ENCODE measurements at regions not wholly inside any gene's neighbourhood (a gene's known extent, or its start where the extent isn't known, plus 50 kb on each side); places are given as distances from the start of the nearest gene placed in this dataset.
"Not testable (repeated sequence)": the region's sequence is repeated elsewhere in the genome, so short reads cannot be mapped to it uniquely, and the experiment has no call there.

DNA sequence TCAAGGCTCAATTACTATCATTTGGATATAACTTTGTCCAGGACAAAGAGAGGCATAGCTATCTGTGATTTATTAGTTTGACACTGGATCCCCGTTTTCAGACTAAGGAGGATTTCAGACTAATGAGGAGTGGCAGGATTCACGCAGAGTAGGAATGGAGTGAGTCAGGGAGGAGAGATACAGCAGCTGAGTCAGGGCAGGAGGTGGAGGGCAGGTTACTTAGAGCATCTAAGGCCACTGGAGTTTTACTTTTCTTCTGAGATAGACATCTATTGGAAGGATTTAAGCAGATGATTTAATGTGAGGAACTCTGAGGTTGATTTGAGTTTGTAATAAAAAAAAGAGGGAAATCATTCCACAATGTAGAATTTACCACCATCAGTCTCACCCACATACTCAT, 110.6 kb downstream of the RPIA start:
- H3K4me3 ChIP-seq; in situ Hi-C loops (cut with MboI; ENCODE audit: low pct_unique_long_range_greater_than_20kb in 2 of 9, low sequenced_read_pairs in 9 of 9, unreplicated experiment in 9 of 9); H3K27ac ChIP-seq; H3K4me1 ChIP-seq (replicated peaks in 1 of 2): not testable (repeated sequence)
- ATAC-seq (replicated peaks in 6 of 8), result peak in 2 of 8 experiments; percentile 50 to 67
- WGBS, 10 experiments, result 0 to 73% (median 32%) methylated on average over 1 to 2 of the region's 2 CpGs; no CpG with 5 or more reads in 3 of the 10 experiments

DNA sequence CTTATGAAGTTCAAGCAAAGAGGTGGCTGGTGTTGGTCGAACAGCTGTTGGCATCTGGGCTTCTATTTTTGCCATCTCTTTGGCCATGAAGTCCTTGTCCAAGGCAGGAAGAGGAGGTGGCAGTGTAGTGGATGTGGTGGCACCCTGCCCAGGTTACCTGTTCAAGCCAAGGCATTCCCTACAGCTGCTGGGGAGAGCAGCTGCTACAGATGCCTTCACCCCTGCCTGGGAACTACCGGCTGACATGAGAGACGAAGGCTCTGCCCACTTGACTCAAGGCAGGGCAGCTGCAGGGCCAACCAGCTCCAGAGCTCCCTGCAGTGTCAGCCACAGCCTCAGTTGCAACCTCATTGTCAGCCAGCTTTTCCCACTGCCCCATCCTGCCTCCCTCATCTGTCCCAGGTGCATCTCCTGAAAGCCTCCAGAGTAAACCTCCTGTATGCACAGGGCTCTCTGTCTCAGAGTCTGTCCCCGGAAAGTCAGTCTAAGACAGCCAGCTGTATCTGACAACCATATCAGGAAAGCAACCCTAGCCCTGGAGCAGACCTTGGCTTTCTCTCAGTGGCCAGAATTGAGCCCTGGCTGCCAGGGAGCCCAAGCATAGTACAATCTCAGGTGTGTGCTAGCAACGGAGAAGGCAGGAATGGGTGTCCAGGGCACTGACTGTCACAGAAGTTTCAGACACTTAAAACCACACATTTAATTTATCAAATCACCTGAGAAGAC, 115.9 kb downstream of the RPIA start:
- H3K27ac ChIP-seq, result no peak overlapping the region
- H3K4me1 ChIP-seq (replicated peaks in 1 of 2), result no peaks in the 10 kb centered on the region
- WGBS, 10 experiments, result 40 to 100% (median 85%) methylated on average over 1 to 4 of the region's 5 CpGs; no CpG with 5 or more reads in 3 of the 10 experiments
- H3K4me3 ChIP-seq, result no peak overlapping the region
- no peak for ATAC-seq (replicated peaks in 6 of 8)
- in situ Hi-C loops (cut with MboI; ENCODE audit: low pct_unique_long_range_greater_than_20kb in 2 of 9, low sequenced_read_pairs in 9 of 9, unreplicated experiment in 9 of 9), result no loop called here

DNA sequence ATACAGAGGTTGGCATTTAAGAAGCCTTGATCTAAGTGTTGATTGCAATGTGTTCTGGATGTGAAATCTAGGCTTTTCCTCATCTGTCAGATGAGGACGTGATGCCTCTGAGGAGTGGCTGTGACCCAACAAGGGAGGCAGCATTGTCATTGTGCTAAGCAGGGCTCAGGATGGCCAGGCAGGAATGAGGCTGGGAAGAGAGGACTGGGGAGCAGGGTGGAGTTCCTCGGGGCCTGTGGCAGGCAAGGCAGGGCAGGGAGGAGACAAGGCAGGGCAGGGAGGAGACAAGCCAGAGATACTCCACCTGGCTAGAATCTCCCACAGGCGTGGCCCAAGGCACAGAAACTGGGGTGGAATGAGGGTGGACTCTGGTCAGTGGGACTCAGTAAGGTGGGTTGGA, 116.6 kb downstream of the RPIA start:
- no peak overlapping the region for H3K27ac ChIP-seq
- peak in 1 of 8 experiments; percentile 31 for ATAC-seq (replicated peaks in 6 of 8)
- H3K4me1 ChIP-seq (replicated peaks in 1 of 2), result no peaks in the 10 kb centered on the region
- WGBS, 10 experiments, result 20 to 57% (median 50%) methylated on average over 1 of the region's 3 CpGs; no CpG with 5 or more reads in 7 of the 10 experiments
- H3K4me3 ChIP-seq, result no peak overlapping the region
- in situ Hi-C loops (cut with MboI; ENCODE audit: low pct_unique_long_range_greater_than_20kb in 2 of 9, low sequenced_read_pairs in 9 of 9, unreplicated experiment in 9 of 9), result no loop called here

DNA sequence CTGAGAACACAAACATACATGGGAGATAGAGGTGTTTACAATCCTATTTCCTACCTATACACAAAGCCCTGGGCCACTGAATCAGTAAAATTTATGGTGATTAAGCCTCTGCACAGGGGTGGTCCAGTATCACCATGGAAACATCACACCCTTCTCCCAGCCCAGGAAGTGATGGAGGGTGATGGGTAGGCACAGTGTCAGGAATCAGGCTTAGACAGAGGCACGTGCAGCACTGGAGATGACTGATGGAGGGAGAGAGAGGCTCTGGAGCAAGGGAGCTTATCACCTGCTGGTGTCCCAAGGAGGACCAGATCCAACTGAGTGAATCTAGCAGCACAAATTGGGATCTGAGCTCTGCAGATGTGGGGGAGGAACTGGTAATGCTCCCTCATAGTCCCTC, 117.2 kb downstream of the RPIA start:
- 0% methylated on average over 1 of the region's 1 CpG; no CpG with 5 or more reads in 9 of the 10 experiments for WGBS, 10 experiments
- Histone ChIP-seq H3K4me3 (no peak overlapping the region), H3K4me1 (replicated peaks in 1 of 2) (no peaks in the 10 kb centered on the region), H3K27ac (no peak overlapping the region)
- in situ Hi-C loops (cut with MboI; ENCODE audit: low pct_unique_long_range_greater_than_20kb in 2 of 9, low sequenced_read_pairs in 9 of 9, unreplicated experiment in 9 of 9), result no loop called here
- peak; percentile 26 to 88 (median 48) for ATAC-seq (replicated peaks in 6 of 8)

DNA sequence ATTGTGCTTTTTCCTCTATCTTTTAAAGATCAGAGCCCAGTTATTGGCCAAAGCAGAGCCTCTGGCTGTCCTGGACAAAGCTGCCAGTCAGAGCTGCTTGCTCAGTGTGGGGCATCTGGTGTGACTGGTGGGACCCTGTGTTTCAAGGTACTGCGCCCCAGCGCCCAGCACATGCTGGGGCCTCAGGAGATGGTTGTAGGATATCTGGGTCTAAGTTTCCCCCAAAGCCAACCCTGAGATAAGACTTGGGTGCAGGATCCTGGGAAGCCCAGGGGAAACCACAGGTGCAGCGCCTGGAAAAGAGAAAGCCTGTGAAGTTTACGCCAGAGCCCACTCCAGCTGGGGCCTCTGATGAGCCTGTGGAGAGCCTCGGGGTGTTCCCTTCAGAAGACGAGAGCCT, 117.7 kb downstream of the RPIA start:
- no peak overlapping the region for H3K4me3 ChIP-seq
- no peak overlapping the region for H3K27ac ChIP-seq
- ATAC-seq (replicated peaks in 6 of 8), result no peak
- no peaks in the 10 kb centered on the region for H3K4me1 ChIP-seq (replicated peaks in 1 of 2)
- in situ Hi-C loops (cut with MboI; ENCODE audit: low pct_unique_long_range_greater_than_20kb in 2 of 9, low sequenced_read_pairs in 9 of 9, unreplicated experiment in 9 of 9), result no loop called here
- WGBS, 10 experiments, result 39 to 90% (median 70%) methylated on average over 1 to 5 of the region's 6 CpGs; no CpG with 5 or more reads in 4 of the 10 experiments

DNA sequence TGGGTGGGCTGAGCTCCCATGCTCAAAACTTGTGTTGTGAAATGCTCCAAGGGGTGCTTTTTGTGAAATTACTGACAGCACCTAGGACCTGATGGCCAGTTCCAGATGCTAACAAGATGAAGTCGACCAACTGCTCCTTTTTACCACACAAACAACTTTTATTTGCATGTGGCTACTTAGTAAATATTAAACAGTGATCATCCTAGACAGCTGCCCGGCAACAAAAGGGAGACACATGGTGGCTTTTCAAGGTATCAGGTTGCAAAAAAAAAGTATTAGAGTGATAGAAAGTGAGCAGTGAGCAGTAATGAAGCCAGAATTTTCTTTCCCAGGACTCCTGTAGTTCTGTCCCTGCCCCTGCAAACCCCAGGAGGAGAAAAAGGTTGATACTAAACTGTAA, 118.5 kb downstream of the RPIA start:
- Histone ChIP-seq H3K27ac (no peak overlapping the region), H3K4me1 (replicated peaks in 1 of 2) (no peaks in the 10 kb centered on the region), H3K4me3 (no peak overlapping the region)
- in situ Hi-C loops (cut with MboI; ENCODE audit: low pct_unique_long_range_greater_than_20kb in 2 of 9, low sequenced_read_pairs in 9 of 9, unreplicated experiment in 9 of 9), result no loop called here
- ATAC-seq (replicated peaks in 6 of 8), result peak in 3 of 8 experiments; percentile 26 to 55 (median 32)
- 0 to 57% (median 12%) methylated on average over 1 to 2 of the region's 2 CpGs; no CpG with 5 or more reads in 2 of the 10 experiments for WGBS, 10 experiments

DNA sequence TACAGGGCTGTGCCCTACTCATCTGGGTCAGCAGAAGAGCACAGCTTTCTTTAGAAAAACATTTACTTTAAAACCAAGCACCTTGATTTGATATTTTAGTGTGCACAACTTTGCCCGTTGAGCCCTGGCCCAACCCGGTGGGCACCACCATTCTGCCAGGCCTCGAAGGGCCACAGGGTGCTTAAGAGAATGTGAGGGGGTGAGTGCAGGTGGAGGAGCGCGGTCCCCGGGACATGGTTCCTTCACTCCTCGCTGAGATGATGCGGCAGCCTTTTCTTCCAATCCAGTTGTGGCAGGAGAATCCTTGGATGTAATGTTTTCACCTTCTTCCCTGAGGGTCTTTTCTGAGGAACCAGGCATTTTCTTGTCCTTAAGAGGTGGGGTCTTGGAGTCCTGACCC, 119.0 kb downstream of the RPIA start:
- in situ Hi-C loops (cut with MboI; ENCODE audit: low pct_unique_long_range_greater_than_20kb in 2 of 9, low sequenced_read_pairs in 9 of 9, unreplicated experiment in 9 of 9), result no loop called here
- no peak for ATAC-seq (replicated peaks in 6 of 8)
- Histone ChIP-seq H3K4me3 (no peak overlapping the region), H3K27ac (no peak overlapping the region), H3K4me1 (replicated peaks in 1 of 2) (no peaks in the 10 kb centered on the region)
- WGBS, 10 experiments, result 58 to 90% (median 73%) methylated on average over 2 to 8 of the region's 8 CpGs; no CpG with 5 or more reads in 6 of the 10 experiments

DNA sequence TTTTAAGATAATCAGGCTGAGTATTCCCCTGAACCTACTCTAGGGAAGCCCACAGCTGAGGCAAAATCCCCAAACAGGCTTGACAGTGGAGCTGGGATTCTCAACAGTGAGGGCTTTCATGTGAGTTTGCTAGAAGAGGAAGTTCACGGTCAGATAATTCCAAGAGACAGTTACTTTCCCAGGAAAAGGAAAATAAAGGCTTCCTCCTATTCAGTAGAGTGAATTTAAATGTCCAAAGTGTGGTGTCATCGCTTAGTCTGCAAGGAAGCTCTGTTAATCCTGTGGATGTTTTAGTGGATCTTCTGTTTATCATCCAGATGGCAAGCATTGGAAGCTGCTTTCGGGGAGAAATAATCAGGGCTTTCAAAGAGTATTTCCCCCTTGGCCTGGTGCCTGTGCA, 119.8 kb downstream of the RPIA start:
- no peak overlapping the region for H3K27ac ChIP-seq
- no peaks in the 10 kb centered on the region for H3K4me1 ChIP-seq (replicated peaks in 1 of 2)
- ATAC-seq (replicated peaks in 6 of 8), result no peak
- in situ Hi-C loops (cut with MboI; ENCODE audit: low pct_unique_long_range_greater_than_20kb in 2 of 9, low sequenced_read_pairs in 9 of 9, unreplicated experiment in 9 of 9), result no loop called here
- WGBS, 10 experiments, result 0 to 100% (median 74%) methylated on average over 1 to 3 of the region's 3 CpGs; no CpG with 5 or more reads in 4 of the 10 experiments
- H3K4me3 ChIP-seq, result no peak overlapping the region

DNA sequence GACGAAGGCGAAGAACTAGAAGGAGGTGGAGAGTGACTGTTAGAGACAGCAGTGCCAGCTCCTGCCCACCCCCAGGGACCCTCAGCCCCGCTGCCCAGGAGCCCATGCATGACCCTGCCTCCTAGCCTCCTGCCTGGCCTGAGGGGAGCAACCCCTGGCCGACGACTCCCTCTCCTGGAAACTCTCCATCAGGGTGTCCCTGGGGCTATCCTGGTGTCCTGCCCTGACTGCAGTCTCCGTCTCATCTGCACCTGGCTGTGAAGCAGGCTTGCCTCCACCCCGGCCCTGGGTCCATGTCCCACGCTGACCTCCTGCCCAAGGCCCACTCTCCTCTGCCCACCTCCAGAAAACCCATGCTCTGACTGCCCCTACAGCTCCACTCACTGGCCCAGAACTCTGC, 120.2 kb downstream of the RPIA start:
- Histone ChIP-seq H3K4me1 (replicated peaks in 1 of 2) (no peaks in the 10 kb centered on the region), H3K27ac (no peak overlapping the region), H3K4me3 (no peak overlapping the region)
- ATAC-seq (replicated peaks in 6 of 8), result no peak
- in situ Hi-C loops (cut with MboI; ENCODE audit: low pct_unique_long_range_greater_than_20kb in 2 of 9, low sequenced_read_pairs in 9 of 9, unreplicated experiment in 9 of 9), result no loop called here
- WGBS, 10 experiments, result 26 to 100% (median 79%) methylated on average over 1 to 5 of the region's 8 CpGs; no CpG with 5 or more reads in 3 of the 10 experiments

DNA sequence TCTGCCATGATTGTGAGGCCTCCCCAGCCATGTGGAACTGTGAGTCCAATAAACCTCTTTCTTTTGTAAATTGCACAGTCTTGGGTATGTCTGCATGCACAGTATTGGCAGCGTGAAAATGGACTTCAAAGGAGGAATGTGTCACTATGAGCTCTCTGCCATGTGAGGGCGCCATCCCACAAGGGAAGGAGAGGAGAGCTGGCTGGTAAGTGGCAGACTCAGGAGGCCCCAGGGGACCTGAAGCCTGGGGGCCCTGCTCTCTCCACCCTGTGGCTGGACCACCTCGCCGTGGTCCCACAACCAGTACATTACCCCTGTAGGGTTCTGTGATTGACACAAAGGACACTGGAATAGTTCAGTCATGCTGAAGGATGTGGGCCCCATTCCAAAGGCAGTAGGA, 122.1 kb downstream of the RPIA start:
- in situ Hi-C loops (cut with MboI; ENCODE audit: low pct_unique_long_range_greater_than_20kb in 2 of 9, low sequenced_read_pairs in 9 of 9, unreplicated experiment in 9 of 9), result no loop called here
- 17 to 100% (median 60%) methylated on average over 1 to 4 of the region's 4 CpGs; no CpG with 5 or more reads in 2 of the 10 experiments for WGBS, 10 experiments
- peak in 2 of 8 experiments; percentile 29 to 31 for ATAC-seq (replicated peaks in 6 of 8)

DNA sequence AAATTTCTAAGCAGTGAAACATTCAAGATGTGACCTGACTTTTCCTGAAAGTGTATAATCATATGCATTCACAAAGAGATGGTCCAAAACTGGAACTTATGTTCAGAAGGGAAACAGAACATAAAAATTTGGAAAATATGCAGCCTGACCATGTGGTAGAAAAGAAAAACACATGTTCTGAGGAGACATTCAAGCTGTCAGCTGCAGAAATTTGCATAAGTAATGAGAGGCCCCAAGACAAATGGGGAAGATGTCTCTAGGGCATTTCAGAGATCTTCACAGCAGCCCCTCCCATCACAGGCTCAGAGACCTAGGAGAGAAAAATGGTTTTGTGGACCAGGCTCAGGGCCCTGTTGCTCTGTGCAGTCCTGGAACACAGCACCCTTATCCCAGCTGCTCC, 123.8 kb downstream of the RPIA start:
- in situ Hi-C loops (cut with MboI; ENCODE audit: low pct_unique_long_range_greater_than_20kb in 2 of 9, low sequenced_read_pairs in 9 of 9, unreplicated experiment in 9 of 9), result no loop called here
- H3K4me1 ChIP-seq (replicated peaks in 1 of 2), result no peaks in the 10 kb centered on the region
- H3K27ac ChIP-seq, result no peak overlapping the region
- no peak overlapping the region for H3K4me3 ChIP-seq
- ATAC-seq (replicated peaks in 6 of 8), result peak in 2 of 8 experiments; percentile 55 to 64

More for the DNA sequence above, 122.1 kb downstream of the RPIA start:
- H3K4me1 ChIP-seq (replicated peaks in 1 of 2), result no peaks in the 10 kb centered on the region
- H3K4me3 ChIP-seq, result no peak overlapping the region
- H3K27ac ChIP-seq, result no peak overlapping the region

DNA sequence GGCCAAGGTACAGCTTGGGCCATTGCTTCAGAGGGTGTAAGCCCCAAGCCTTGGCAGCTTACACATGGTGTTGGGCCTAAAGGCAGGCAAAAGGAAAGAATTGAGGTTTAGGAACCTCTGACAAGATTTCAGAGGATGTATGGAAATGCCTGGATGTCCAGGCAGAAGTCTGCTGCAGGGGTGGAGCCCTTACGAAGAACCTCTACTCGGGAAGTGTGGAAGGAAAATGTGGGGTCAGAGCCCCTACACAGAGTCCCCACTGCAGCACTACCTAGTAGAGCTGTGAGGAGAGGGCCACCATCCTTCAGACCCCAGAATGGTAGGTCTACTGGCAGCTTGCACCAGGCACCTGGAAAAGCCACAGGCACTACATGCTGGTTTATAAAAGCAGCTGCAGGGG, 124.2 kb downstream of the RPIA start:
- WGBS, 10 experiments, result 100% methylated on average over 1 of the region's 2 CpGs; no CpG with 5 or more reads in 9 of the 10 experiments
- ATAC-seq (replicated peaks in 6 of 8), result no peak
- H3K27ac ChIP-seq, result no peak overlapping the region
- no peak overlapping the region for H3K4me3 ChIP-seq
- no peaks in the 10 kb centered on the region for H3K4me1 ChIP-seq (replicated peaks in 1 of 2)
- in situ Hi-C loops (cut with MboI; ENCODE audit: low pct_unique_long_range_greater_than_20kb in 2 of 9, low sequenced_read_pairs in 9 of 9, unreplicated experiment in 9 of 9), result no loop called here

DNA sequence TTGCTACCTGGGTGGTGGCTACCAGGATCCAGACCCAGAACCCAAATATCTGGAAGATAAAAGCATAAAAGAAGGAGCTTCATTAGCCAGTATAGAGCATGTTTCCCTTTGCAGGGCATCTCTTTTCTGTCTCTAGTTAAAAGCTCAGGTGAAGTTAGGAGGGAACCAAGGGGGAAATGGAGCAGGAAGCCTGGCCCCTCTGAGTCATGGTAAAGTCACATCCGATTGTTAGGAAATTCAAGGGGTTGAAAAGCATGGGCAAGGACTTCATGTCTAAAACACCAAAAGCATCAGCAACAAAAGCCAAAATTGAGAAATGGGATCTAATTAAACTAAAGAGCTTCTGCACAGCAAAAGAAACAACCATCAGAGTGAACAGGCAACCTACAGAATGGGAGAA, 126.9 kb downstream of the RPIA start:
- no peak overlapping the region for H3K27ac ChIP-seq
- ATAC-seq (replicated peaks in 6 of 8), result no peak
- in situ Hi-C loops (cut with MboI; ENCODE audit: low pct_unique_long_range_greater_than_20kb in 2 of 9, low sequenced_read_pairs in 9 of 9, unreplicated experiment in 9 of 9), result no loop called here
- H3K4me1 ChIP-seq (replicated peaks in 1 of 2), result no peaks in the 10 kb centered on the region
- no peak overlapping the region for H3K4me3 ChIP-seq
- WGBS, 10 experiments, result 80 to 83% methylated on average over 1 of the region's 1 CpG; no CpG with 5 or more reads in 8 of the 10 experiments

DNA sequence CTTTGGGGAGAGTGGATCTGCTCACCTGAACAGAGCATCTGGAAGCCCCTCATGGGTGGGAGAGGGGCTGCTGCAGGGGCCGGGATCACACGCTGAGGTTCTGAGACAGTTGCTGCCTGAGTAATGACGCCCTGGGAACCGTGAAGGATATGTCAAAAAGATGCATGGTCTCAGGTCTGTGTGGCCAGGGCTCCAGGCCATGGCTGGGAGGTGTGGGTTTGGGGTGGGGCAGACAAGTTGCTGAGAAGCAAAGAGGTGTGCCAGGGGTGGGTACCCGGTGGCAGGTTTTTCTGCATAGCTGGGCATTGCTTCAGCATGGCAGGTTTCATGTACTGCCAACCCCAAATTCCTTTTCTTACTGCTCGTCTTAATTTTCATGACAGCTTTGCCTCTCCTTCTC, 133.5 kb downstream of the RPIA start:
- Histone ChIP-seq H3K27ac (no peak overlapping the region), H3K4me3 (no peak overlapping the region), H3K4me1 (replicated peaks in 1 of 2) (no peaks in the 10 kb centered on the region)
- 25 to 80% (median 63%) methylated on average over 2 to 5 of the region's 6 CpGs; no CpG with 5 or more reads in 5 of the 10 experiments for WGBS, 10 experiments
- ATAC-seq (replicated peaks in 6 of 8), result no peak
- in situ Hi-C loops (cut with MboI; ENCODE audit: low pct_unique_long_range_greater_than_20kb in 2 of 9, low sequenced_read_pairs in 9 of 9, unreplicated experiment in 9 of 9), result no loop called here

Data from motor neuron (in vitro differentiated cells).